ENCODE measurements at regions not wholly inside any gene's neighbourhood (a gene's known extent, or its start where the extent isn't known, plus 50 kb on each side); places are given as distances from the start of the nearest gene placed in this dataset.

- TF ChIP-seq EZH2phosphoT487 (IDR thresholded peaks at IDR 0.05; ENCODE audit: borderline replicate concordance) = no peak
- no peak for TF ChIP-seq POLR2A (IDR thresholded peaks at IDR 0.05; ENCODE audit: borderline replicate concordance, extremely low read depth, insufficient read depth, insufficient read length)
- TF ChIP-seq CTCF (IDR thresholded peaks at IDR 0.05 in 2 of 3, conservative IDR thresholded peaks at IDR 0.05 in 1 of 3; ENCODE audit: borderline replicate concordance in 1 of 3, insufficient read depth in 1 of 3, low read depth in 2 of 3, low read length in 2 of 3) = no peak
- no peak for TF ChIP-seq ZNF274 (IDR thresholded peaks at IDR 0.05; ENCODE audit: low read depth, low read length)
- TF ChIP-seq FOSL1 (IDR thresholded peaks at IDR 0.05; ENCODE audit: low read depth) = no peak
Measured at GRCh38 chr16:79347277-79347676, 253.3 kb downstream of the MAF start (continued).

GRCh38 chr16:79339863-79340262, 260.7 kb downstream of the MAF start:
- H3K36me3 ChIP-seq (ENCODE audit: control insufficient read depth in 1 of 2, insufficient read depth in 2 of 2, low read length in 2 of 2) = no peaks in the 10 kb centered on the region
- H3K27me3 ChIP-seq (ENCODE audit: insufficient read depth, low read length) = no peaks in the 10 kb centered on the region
- no peak overlapping the region for H3K9ac ChIP-seq (ENCODE audit: low read length)
- H3K4me3 ChIP-seq (replicated peaks in 1 of 2; ENCODE audit: low read depth in 1 of 2, low read length in 2 of 2) = no peak overlapping the region
- H3K9me3 ChIP-seq (ENCODE audit: control insufficient read depth in 1 of 2, insufficient read depth in 1 of 2, low read depth in 1 of 2, low read length in 2 of 2) = peaks cover 18 to 41% of the 10 kb centered on the region in 2 experiments; a peak in 2 of 4 replicates
- H4K20me1 ChIP-seq (ENCODE audit: insufficient read depth) = no peaks in the 10 kb centered on the region
- H3K4me1 ChIP-seq (ENCODE audit: control insufficient read depth in 1 of 2, insufficient read depth in 2 of 2, low read length in 2 of 2) = no peaks in the 10 kb centered on the region
- POLR2A ChIA-PET = no interaction called here
- H3K27ac ChIP-seq (ENCODE audit: low read depth, low read length) = no peak overlapping the region
- H2AFZ ChIP-seq (ENCODE audit: low read depth, low read length, poor library complexity, severe bottlenecking) = no peak overlapping the region
- BruUV-seq (replicated peaks) = no TSS peak
- ATAC-seq = no peak
- intact Hi-C loops (cut with micrococcal nuclease) = no loop called here
- no peak for DNase-seq (ENCODE audit: low read depth, low spot score)
- H3K9me2 ChIP-seq (ENCODE audit: insufficient read depth) = no peaks in the 10 kb centered on the region
- CTCF ChIA-PET = no interaction called here
- TF ChIP-seq ATF3 (IDR thresholded peaks at IDR 0.05) = no peak
- no peak for TF ChIP-seq SIN3A (IDR thresholded peaks at IDR 0.05; ENCODE audit: low read depth)
- TF ChIP-seq MAX (IDR thresholded peaks at IDR 0.05) = no peak
- no peak for TF ChIP-seq POLR2AphosphoS5 (IDR thresholded peaks at IDR 0.05; ENCODE audit: low read depth, low read length)
- H3K4me2 ChIP-seq (ENCODE audit: low read length) = no peak overlapping the region
- RAD21 ChIA-PET (ENCODE audit: low non-redundant PET in 1 of 2, low total read pairs in 2 of 2, uncharacterized antibody in 2 of 2, unreplicated experiment in 2 of 2) = no interaction called here
- H3K79me2 ChIP-seq (ENCODE audit: insufficient read depth, low read length) = no peaks in the 10 kb centered on the region
